GM23338 (cell line): ENCODE measurements at regions not wholly inside any gene's neighbourhood (a gene's known extent, or its start where the extent isn't known, plus 50 kb on each side); places are given as distances from the start of the nearest gene placed in this dataset.

Source experiments
- ATAC-seq: fragments of 200-7000 bp; cut with Tn5 transposase; 3 replicates; pipeline ENCODE4 v1.9.1; 2020
- DNase-seq: peaks from one replicate; pipeline ENCODE4 v3.0.0-alpha.2; 2015; ENCODE audit warnings: low spot score
- H2AFZ ChIP-seq: fragments of 200-600 bp; sonication (generic); 2 replicates; pipeline ENCODE4 v1.8.0; 2016; ENCODE audit warnings: antibody characterized with exemption, mild to moderate bottlenecking, moderate library complexity
- H3F3A ChIP-seq: fragments of 200-600 bp; sonication (generic); replicated peaks from 2 replicates; pipeline ENCODE4 v1.8.0; 2017; ENCODE audit warnings: antibody characterized with exemption, mixed run types, low read depth
- H3K27ac ChIP-seq: fragments of 200-600 bp; sonication (generic); 2 replicates; pipeline ENCODE4 v1.6.1; 2016; ENCODE audit warnings: low read depth
- H3K27me3 ChIP-seq: fragments of 200-600 bp; sonication (generic); 2 replicates; pipeline ENCODE4 v1.8.0; 2016; ENCODE audit warnings: mild to moderate bottlenecking, mixed run types, moderate library complexity; ENCODE audit not compliant: insufficient read depth
- H3K36me3 ChIP-seq: fragments of 200-600 bp; sonication (generic); 2 replicates; pipeline ENCODE4 v1.8.0; 2016; ENCODE audit warnings: mild to moderate bottlenecking; ENCODE audit not compliant: insufficient read depth
- H3K4me1 ChIP-seq: fragments of 200-600 bp; sonication (generic); 2 replicates; pipeline ENCODE4 v1.8.0; 2016; ENCODE audit warnings: mild to moderate bottlenecking, moderate library complexity; ENCODE audit not compliant: insufficient read depth
- H3K4me2 ChIP-seq: fragments of 200-600 bp; sonication (generic); 2 replicates; pipeline ENCODE4 v1.7.1; 2017; ENCODE audit warnings: mixed run types
- H3K4me3 ChIP-seq: fragments of 200-600 bp; sonication (generic); 2 replicates; pipeline ENCODE4 v1.6.1; 2016; ENCODE audit warnings: mixed run types
- H3K79me2 ChIP-seq: fragments of 200-600 bp; sonication (generic); replicated peaks from 2 replicates; pipeline ENCODE4 v1.8.0; 2017; ENCODE audit warnings: mild to moderate bottlenecking; ENCODE audit not compliant: insufficient read depth
- H3K9me2 ChIP-seq: fragments of 200-600 bp; sonication (generic); 2 replicates; pipeline ENCODE4 v1.8.0; 2017; ENCODE audit not compliant: insufficient read depth
- H4K20me1 ChIP-seq: fragments of 200-600 bp; sonication (generic); replicated peaks from 2 replicates; pipeline ENCODE4 v1.8.0; 2017; ENCODE audit warnings: mild to moderate bottlenecking; ENCODE audit not compliant: insufficient read depth
- H3K27ac Mint-ChIP-seq: 2 replicates; pipeline ENCODE4 v1.8.0; 2020; ENCODE audit warnings: inconsistent platforms, mild to moderate bottlenecking, moderate library complexity, mixed read lengths
- H3K27me3 Mint-ChIP-seq: 3 replicates; pipeline ENCODE4 v1.8.0; 2022; ENCODE audit warnings: low read depth, mild to moderate bottlenecking, moderate library complexity, mixed read lengths, inconsistent platforms; ENCODE audit not compliant: insufficient read depth, poor library complexity
- H3K36me3 Mint-ChIP-seq: 3 replicates; pipeline ENCODE4 v1.8.0; 2021; ENCODE audit warnings: low read depth, mild to moderate bottlenecking, inconsistent platforms, moderate library complexity, mixed read lengths
- H3K4me1 Mint-ChIP-seq: 3 replicates; pipeline ENCODE4 v1.8.0; 2020; ENCODE audit warnings: mild to moderate bottlenecking, inconsistent platforms, mixed read lengths
- H3K4me3 Mint-ChIP-seq: 3 replicates; pipeline ENCODE4 v1.8.0; 2021; ENCODE audit warnings: moderate library complexity, mild to moderate bottlenecking, inconsistent platforms, mixed read lengths
- H3K9me3 Mint-ChIP-seq: 3 replicates; pipeline ENCODE4 v1.8.0; 2020; ENCODE audit warnings: moderate library complexity, mild to moderate bottlenecking, inconsistent platforms, mixed read lengths
- CREB1 ChIP-seq: fragments of 250-450 bp; sonication (Bioruptor Pico); IDR thresholded peaks from 2 replicates; pipeline ENCODE4 v1.5.0; 2020; ENCODE audit warnings: low read depth, mild to moderate bottlenecking, moderate library complexity
- CTCF ChIP-seq, 2 experiments: fragments of 200-600 bp in 1 of 2; sonication (generic) in 1 of 2; conservative IDR thresholded peaks; 2 replicates each; pipeline versions ENCODE4 v1.5.1 to v1.6.1; 2016 to 2017; ENCODE audit warnings: antibody characterized with exemption in 2 of 2, low read depth in 2 of 2, mild to moderate bottlenecking in 2 of 2, moderate library complexity in 1 of 2
- EZH2 ChIP-seq: fragments of 200-600 bp; sonication (generic); IDR thresholded peaks from one replicate; pipeline ENCODE4 v1.8.0; 2017; ENCODE audit warnings: antibody characterized with exemption, mild to moderate bottlenecking, low read depth; ENCODE audit not compliant: unreplicated experiment
- EZH2phosphoT487 ChIP-seq: fragments of 200-600 bp; sonication (generic); IDR thresholded peaks from one replicate; pipeline ENCODE4 v1.8.1; 2018; ENCODE audit warnings: antibody characterized with exemption; ENCODE audit not compliant: unreplicated experiment
- JUNB ChIP-seq: IDR thresholded peaks from one replicate; pipeline ENCODE4 v1.6.1; 2016; ENCODE audit warnings: antibody characterized with exemption; ENCODE audit not compliant: unreplicated experiment
- NANOG ChIP-seq: IDR thresholded peaks from 2 replicates; pipeline ENCODE4 v1.6.1; 2016; ENCODE audit warnings: antibody characterized with exemption, borderline replicate concordance
- POLR2AphosphoS5 ChIP-seq: IDR thresholded peaks from 2 replicates; pipeline ENCODE4 v1.6.1; 2016; ENCODE audit warnings: antibody characterized with exemption, low read depth
- STAT1 ChIP-seq: IDR thresholded peaks from one replicate; pipeline ENCODE4 v1.6.1; 2016; ENCODE audit warnings: antibody characterized with exemption; ENCODE audit not compliant: unreplicated experiment
- ZNF114 ChIP-seq: fragments of 250-450 bp; sonication (Bioruptor Pico); IDR thresholded peaks from 2 replicates; pipeline ENCODE4 v1.5.0; 2020; ENCODE audit warnings: mild to moderate bottlenecking, moderate library complexity
- ZNF331 ChIP-seq: fragments of 250-450 bp; sonication (Bioruptor Pico); IDR thresholded peaks from 2 replicates; pipeline ENCODE4 v1.5.0; 2020; ENCODE audit warnings: low read depth, mild to moderate bottlenecking, moderate library complexity
- TF ChIP-seq, protein P1 (sequence below): IDR thresholded peaks from one replicate; pipeline ENCODE4 v1.6.1; 2018; ENCODE audit warnings: antibody characterized with exemption; ENCODE audit not compliant: unreplicated experiment

GRCh38 chr15:46580924-46581323 is 946.1 kb downstream of the SQOR start (continued):
- TF ChIP-seq, protein P1, sequence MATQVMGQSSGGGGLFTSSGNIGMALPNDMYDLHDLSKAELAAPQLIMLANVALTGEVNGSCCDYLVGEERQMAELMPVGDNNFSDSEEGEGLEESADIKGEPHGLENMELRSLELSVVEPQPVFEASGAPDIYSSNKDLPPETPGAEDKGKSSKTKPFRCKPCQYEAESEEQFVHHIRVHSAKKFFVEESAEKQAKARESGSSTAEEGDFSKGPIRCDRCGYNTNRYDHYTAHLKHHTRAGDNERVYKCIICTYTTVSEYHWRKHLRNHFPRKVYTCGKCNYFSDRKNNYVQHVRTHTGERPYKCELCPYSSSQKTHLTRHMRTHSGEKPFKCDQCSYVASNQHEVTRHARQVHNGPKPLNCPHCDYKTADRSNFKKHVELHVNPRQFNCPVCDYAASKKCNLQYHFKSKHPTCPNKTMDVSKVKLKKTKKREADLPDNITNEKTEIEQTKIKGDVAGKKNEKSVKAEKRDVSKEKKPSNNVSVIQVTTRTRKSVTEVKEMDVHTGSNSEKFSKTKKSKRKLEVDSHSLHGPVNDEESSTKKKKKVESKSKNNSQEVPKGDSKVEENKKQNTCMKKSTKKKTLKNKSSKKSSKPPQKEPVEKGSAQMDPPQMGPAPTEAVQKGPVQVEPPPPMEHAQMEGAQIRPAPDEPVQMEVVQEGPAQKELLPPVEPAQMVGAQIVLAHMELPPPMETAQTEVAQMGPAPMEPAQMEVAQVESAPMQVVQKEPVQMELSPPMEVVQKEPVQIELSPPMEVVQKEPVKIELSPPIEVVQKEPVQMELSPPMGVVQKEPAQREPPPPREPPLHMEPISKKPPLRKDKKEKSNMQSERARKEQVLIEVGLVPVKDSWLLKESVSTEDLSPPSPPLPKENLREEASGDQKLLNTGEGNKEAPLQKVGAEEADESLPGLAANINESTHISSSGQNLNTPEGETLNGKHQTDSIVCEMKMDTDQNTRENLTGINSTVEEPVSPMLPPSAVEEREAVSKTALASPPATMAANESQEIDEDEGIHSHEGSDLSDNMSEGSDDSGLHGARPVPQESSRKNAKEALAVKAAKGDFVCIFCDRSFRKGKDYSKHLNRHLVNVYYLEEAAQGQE, result no peak
- TF ChIP-seq EZH2phosphoT487, result no peak
- TF ChIP-seq CTCF (conservative IDR thresholded peaks at IDR 0.05; ENCODE audit: low read depth in 2 of 2), result no peak
- TF ChIP-seq ZNF114 (CRISPR knock-in tag), result no peak
- TF ChIP-seq STAT1, result no peak
- no peak for TF ChIP-seq NANOG
- TF ChIP-seq ZNF331, result no peak

DNA sequence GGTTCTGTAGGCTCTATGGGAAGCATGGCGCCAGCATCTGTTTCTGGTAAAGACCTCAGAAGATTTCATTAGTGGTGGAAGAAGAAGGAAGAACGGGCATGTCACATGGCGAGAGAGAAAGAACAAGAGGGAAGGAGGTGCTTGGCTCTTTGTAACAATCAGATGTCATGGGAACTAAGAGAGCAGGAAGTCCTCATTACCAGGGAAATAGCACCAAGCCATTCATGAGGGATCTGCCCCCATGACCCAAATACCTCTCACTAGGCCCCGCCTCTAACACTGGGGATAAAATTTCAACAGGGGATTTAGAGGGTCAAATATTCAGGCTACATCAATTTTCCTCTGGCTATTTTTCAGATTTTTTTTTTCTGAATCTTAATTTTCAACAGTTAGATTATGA is 954.3 kb downstream of the SQOR start:
- Histone ChIP-seq H3K79me2 (no peaks in the 10 kb centered on the region), H2AFZ (peak overlapping the region; percentile 3; the same call in 1 of the 2 replicates), H3K27me3 (no peaks in the 10 kb centered on the region), H3F3A (no peaks in the 10 kb centered on the region), H3K36me3 (no peaks in the 10 kb centered on the region), H4K20me1 (no peaks in the 10 kb centered on the region), H3K4me3 (no peak overlapping the region), H3K4me1 (no peaks in the 10 kb centered on the region), H3K27ac (no peak overlapping the region), H3K9me2 (no peaks in the 10 kb centered on the region; the same call in none of the 2 replicates), H3K4me2 (no peak overlapping the region)
- no peak for ATAC-seq
- H3K36me3 Mint-ChIP-seq, result peaks cover 18% of the 10 kb centered on the region
- peaks cover 3% of the 10 kb centered on the region; the same call in 2 of the 3 replicates for H3K4me1 Mint-ChIP-seq
- TF ChIP-seq STAT1 (no peak), JUNB (no peak), NANOG (no peak), POLR2AphosphoS5 (no peak), CREB1 (CRISPR knock-in tag) (no peak), ZNF114 (CRISPR knock-in tag) (no peak), ZNF331 (no peak), EZH2 (no peak), CTCF (conservative IDR thresholded peaks at IDR 0.05; ENCODE audit: low read depth in 2 of 2) (no peak), EZH2phosphoT487 (no peak)
- TF ChIP-seq, protein P1, result no peak
- H3K27ac Mint-ChIP-seq, result no peak overlapping the region; the same call in 1 of the 2 replicates
- H3K27me3 Mint-ChIP-seq, result no peaks in the 10 kb centered on the region
- no peak overlapping the region for H3K4me3 Mint-ChIP-seq
- peak; percentile 13 for DNase-seq
- H3K9me3 Mint-ChIP-seq, result peaks cover 62% of the 10 kb centered on the region
